GM23338 (cell line): ENCODE measurements at regions not wholly inside any gene's neighbourhood (a gene's known extent, or its start where the extent isn't known, plus 50 kb on each side); places are given as distances from the start of the nearest gene placed in this dataset.
"Not testable (repeated sequence)": the region's sequence is repeated elsewhere in the genome, so short reads cannot be mapped to it uniquely, and the experiment has no call there.

Experiments
- ATAC-seq: fragments of 200-7000 bp; cut with Tn5 transposase; 3 replicates; pipeline ENCODE4 v1.9.1; 2020
- DNase-seq: peaks from one replicate; pipeline ENCODE4 v3.0.0-alpha.2; 2015; ENCODE audit warnings: low spot score
- H2AFZ ChIP-seq: fragments of 200-600 bp; sonication (generic); 2 replicates; pipeline ENCODE4 v1.8.0; 2016; ENCODE audit warnings: antibody characterized with exemption, mild to moderate bottlenecking, moderate library complexity
- H3F3A ChIP-seq: fragments of 200-600 bp; sonication (generic); replicated peaks from 2 replicates; pipeline ENCODE4 v1.8.0; 2017; ENCODE audit warnings: antibody characterized with exemption, mixed run types, low read depth
- H3K27ac ChIP-seq: fragments of 200-600 bp; sonication (generic); 2 replicates; pipeline ENCODE4 v1.6.1; 2016; ENCODE audit warnings: low read depth
- H3K27me3 ChIP-seq: fragments of 200-600 bp; sonication (generic); 2 replicates; pipeline ENCODE4 v1.8.0; 2016; ENCODE audit warnings: mild to moderate bottlenecking, mixed run types, moderate library complexity; ENCODE audit not compliant: insufficient read depth
- H3K36me3 ChIP-seq: fragments of 200-600 bp; sonication (generic); 2 replicates; pipeline ENCODE4 v1.8.0; 2016; ENCODE audit warnings: mild to moderate bottlenecking; ENCODE audit not compliant: insufficient read depth
- H3K4me1 ChIP-seq: fragments of 200-600 bp; sonication (generic); 2 replicates; pipeline ENCODE4 v1.8.0; 2016; ENCODE audit warnings: mild to moderate bottlenecking, moderate library complexity; ENCODE audit not compliant: insufficient read depth
- H3K4me2 ChIP-seq: fragments of 200-600 bp; sonication (generic); 2 replicates; pipeline ENCODE4 v1.7.1; 2017; ENCODE audit warnings: mixed run types
- H3K4me3 ChIP-seq: fragments of 200-600 bp; sonication (generic); 2 replicates; pipeline ENCODE4 v1.6.1; 2016; ENCODE audit warnings: mixed run types
- H3K79me2 ChIP-seq: fragments of 200-600 bp; sonication (generic); replicated peaks from 2 replicates; pipeline ENCODE4 v1.8.0; 2017; ENCODE audit warnings: mild to moderate bottlenecking; ENCODE audit not compliant: insufficient read depth
- H3K9me2 ChIP-seq: fragments of 200-600 bp; sonication (generic); 2 replicates; pipeline ENCODE4 v1.8.0; 2017; ENCODE audit not compliant: insufficient read depth
- H4K20me1 ChIP-seq: fragments of 200-600 bp; sonication (generic); replicated peaks from 2 replicates; pipeline ENCODE4 v1.8.0; 2017; ENCODE audit warnings: mild to moderate bottlenecking; ENCODE audit not compliant: insufficient read depth
- H3K27ac Mint-ChIP-seq: 2 replicates; pipeline ENCODE4 v1.8.0; 2020; ENCODE audit warnings: inconsistent platforms, mild to moderate bottlenecking, moderate library complexity, mixed read lengths
- H3K27me3 Mint-ChIP-seq: 3 replicates; pipeline ENCODE4 v1.8.0; 2022; ENCODE audit warnings: low read depth, mild to moderate bottlenecking, moderate library complexity, mixed read lengths, inconsistent platforms; ENCODE audit not compliant: insufficient read depth, poor library complexity
- H3K36me3 Mint-ChIP-seq: 3 replicates; pipeline ENCODE4 v1.8.0; 2021; ENCODE audit warnings: low read depth, mild to moderate bottlenecking, inconsistent platforms, moderate library complexity, mixed read lengths
- H3K4me1 Mint-ChIP-seq: 3 replicates; pipeline ENCODE4 v1.8.0; 2020; ENCODE audit warnings: mild to moderate bottlenecking, inconsistent platforms, mixed read lengths
- H3K4me3 Mint-ChIP-seq: 3 replicates; pipeline ENCODE4 v1.8.0; 2021; ENCODE audit warnings: moderate library complexity, mild to moderate bottlenecking, inconsistent platforms, mixed read lengths
- H3K9me3 Mint-ChIP-seq: 3 replicates; pipeline ENCODE4 v1.8.0; 2020; ENCODE audit warnings: moderate library complexity, mild to moderate bottlenecking, inconsistent platforms, mixed read lengths
- CTCF ChIP-seq, 2 experiments: fragments of 200-600 bp in 1 of 2; sonication (generic) in 1 of 2; conservative IDR thresholded peaks; 2 replicates each; pipeline versions ENCODE4 v1.5.1 to v1.6.1; 2016 to 2017; ENCODE audit warnings: antibody characterized with exemption in 2 of 2, low read depth in 2 of 2, mild to moderate bottlenecking in 2 of 2, moderate library complexity in 1 of 2
- ETS1 ChIP-seq: IDR thresholded peaks from 2 replicates; pipeline ENCODE4 v1.6.1; 2016; ENCODE audit warnings: antibody characterized with exemption
- EZH2 ChIP-seq: fragments of 200-600 bp; sonication (generic); IDR thresholded peaks from one replicate; pipeline ENCODE4 v1.8.0; 2017; ENCODE audit warnings: antibody characterized with exemption, mild to moderate bottlenecking, low read depth; ENCODE audit not compliant: unreplicated experiment
- EZH2phosphoT487 ChIP-seq: fragments of 200-600 bp; sonication (generic); IDR thresholded peaks from one replicate; pipeline ENCODE4 v1.8.1; 2018; ENCODE audit warnings: antibody characterized with exemption; ENCODE audit not compliant: unreplicated experiment
- ZNF114 ChIP-seq: fragments of 250-450 bp; sonication (Bioruptor Pico); IDR thresholded peaks from 2 replicates; pipeline ENCODE4 v1.5.0; 2020; ENCODE audit warnings: mild to moderate bottlenecking, moderate library complexity
- ZNF331 ChIP-seq: fragments of 250-450 bp; sonication (Bioruptor Pico); IDR thresholded peaks from 2 replicates; pipeline ENCODE4 v1.5.0; 2020; ENCODE audit warnings: low read depth, mild to moderate bottlenecking, moderate library complexity
- ZNF462 ChIP-seq: fragments of 250-450 bp; sonication (Bioruptor Pico); IDR thresholded peaks from 2 replicates; pipeline ENCODE4 v1.5.0; 2020; ENCODE audit warnings: mild to moderate bottlenecking, moderate library complexity

GRCh38 chr7:51374936-51375335 is 58.3 kb upstream of the COBL start:
- H3K4me1 Mint-ChIP-seq = no peaks in the 10 kb centered on the region; the same call in 2 of the 3 replicates
- Histone ChIP-seq H3K4me2 (no peak overlapping the region), H3K36me3 (no peaks in the 10 kb centered on the region), H3F3A (no peaks in the 10 kb centered on the region), H3K27ac (no peak overlapping the region), H2AFZ (no peak overlapping the region), H3K79me2 (no peaks in the 10 kb centered on the region), H3K4me1 (no peaks in the 10 kb centered on the region), H4K20me1 (no peaks in the 10 kb centered on the region), H3K4me3 (no peak overlapping the region), H3K27me3 (no peaks in the 10 kb centered on the region), H3K9me2 (no peaks in the 10 kb centered on the region)
- H3K4me3 Mint-ChIP-seq = no peak overlapping the region
- no peak for DNase-seq
- no peaks in the 10 kb centered on the region for H3K9me3 Mint-ChIP-seq
- no peak overlapping the region for H3K27ac Mint-ChIP-seq
- peaks cover 6% of the 10 kb centered on the region for H3K27me3 Mint-ChIP-seq
- no peaks in the 10 kb centered on the region for H3K36me3 Mint-ChIP-seq
- TF ChIP-seq ZNF331 (CRISPR knock-in tag) = no peak
- TF ChIP-seq ETS1 = no peak
- TF ChIP-seq EZH2phosphoT487 = no peak
- no peak for TF ChIP-seq ZNF114
- TF ChIP-seq EZH2 = no peak
- no peak for ATAC-seq

GRCh38 chr7:51373607-51374006 is 57.0 kb upstream of the COBL start:
- H2AFZ ChIP-seq, H3K27ac ChIP-seq, H3K4me3 Mint-ChIP-seq, H3K9me3 Mint-ChIP-seq, H3K27me3 Mint-ChIP-seq, H3K4me3 ChIP-seq, H3K36me3 Mint-ChIP-seq, H3F3A ChIP-seq, H3K79me2 ChIP-seq, H3K4me1 ChIP-seq, H3K4me2 ChIP-seq, H3K9me2 ChIP-seq, DNase-seq, H3K36me3 ChIP-seq, H3K4me1 Mint-ChIP-seq, H3K27me3 ChIP-seq, H4K20me1 ChIP-seq, H3K27ac Mint-ChIP-seq: not testable (repeated sequence)
- ATAC-seq = peak; percentile 70
- peak; percentile 30 to 37; a peak in 3 of 4 replicates for TF ChIP-seq CTCF (conservative IDR thresholded peaks at IDR 0.05; ENCODE audit: low read depth in 2 of 2)

GRCh38 chr7:51369746-51370145 is 53.1 kb upstream of the COBL start:
- Histone ChIP-seq H3K27ac (no peak overlapping the region), H4K20me1 (no peaks in the 10 kb centered on the region), H3K9me2 (no peaks in the 10 kb centered on the region), H3K27me3 (no peaks in the 10 kb centered on the region), H3K4me3 (no peak overlapping the region), H3K36me3 (no peaks in the 10 kb centered on the region), H2AFZ (peak overlapping the region; percentile 4; the same call in 1 of the 2 replicates), H3K79me2 (no peaks in the 10 kb centered on the region), H3K4me1 (peaks cover 15% of the 10 kb centered on the region; the same call in 1 of the 2 replicates), H3K4me2 (no peak overlapping the region), H3F3A (peaks cover 3% of the 10 kb centered on the region; the same call in 1 of the 2 replicates)
- DNase-seq (peak; percentile 60), ATAC-seq (0 out of 3 replicates have a peak, but pooled peaks have one; percentile 6)
- H3K9me3 Mint-ChIP-seq = no peaks in the 10 kb centered on the region
- H3K4me3 Mint-ChIP-seq = no peak overlapping the region
- no peak overlapping the region for H3K27ac Mint-ChIP-seq
- H3K27me3 Mint-ChIP-seq = peaks cover 3% of the 10 kb centered on the region
- peaks cover 25% of the 10 kb centered on the region for H3K4me1 Mint-ChIP-seq
- H3K36me3 Mint-ChIP-seq = no peaks in the 10 kb centered on the region
- TF ChIP-seq EZH2 = no peak
- TF ChIP-seq ZNF331 (CRISPR knock-in tag) = no peak
- TF ChIP-seq ZNF462 (CRISPR knock-in tag) = no peak
